ENCODE measurements at regions not wholly inside any gene's neighbourhood (a gene's known extent, or its start where the extent isn't known, plus 50 kb on each side); places are given as distances from the start of the nearest gene placed in this dataset.

DNA sequence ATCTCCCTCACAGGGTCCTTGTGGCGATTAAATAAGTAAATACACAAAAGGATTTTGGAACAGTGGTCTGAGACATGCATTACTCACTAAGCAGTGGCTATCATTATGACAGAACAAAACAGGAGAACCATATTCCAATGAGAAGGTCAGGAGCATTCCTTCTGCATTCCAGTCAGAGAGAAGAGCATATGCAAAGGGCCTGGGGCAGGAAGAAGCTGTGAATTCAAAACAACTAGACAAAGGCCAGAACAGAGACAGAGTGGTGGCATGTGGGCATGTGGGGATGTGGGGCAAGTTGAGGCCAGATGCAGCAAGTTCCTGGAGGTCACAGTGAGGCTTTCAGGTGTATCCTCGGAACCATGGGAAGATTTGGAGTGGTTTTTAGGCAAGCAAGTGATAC lies 70.1 kb upstream of the VRK1 start:
- TF ChIP-seq, protein P1, sequence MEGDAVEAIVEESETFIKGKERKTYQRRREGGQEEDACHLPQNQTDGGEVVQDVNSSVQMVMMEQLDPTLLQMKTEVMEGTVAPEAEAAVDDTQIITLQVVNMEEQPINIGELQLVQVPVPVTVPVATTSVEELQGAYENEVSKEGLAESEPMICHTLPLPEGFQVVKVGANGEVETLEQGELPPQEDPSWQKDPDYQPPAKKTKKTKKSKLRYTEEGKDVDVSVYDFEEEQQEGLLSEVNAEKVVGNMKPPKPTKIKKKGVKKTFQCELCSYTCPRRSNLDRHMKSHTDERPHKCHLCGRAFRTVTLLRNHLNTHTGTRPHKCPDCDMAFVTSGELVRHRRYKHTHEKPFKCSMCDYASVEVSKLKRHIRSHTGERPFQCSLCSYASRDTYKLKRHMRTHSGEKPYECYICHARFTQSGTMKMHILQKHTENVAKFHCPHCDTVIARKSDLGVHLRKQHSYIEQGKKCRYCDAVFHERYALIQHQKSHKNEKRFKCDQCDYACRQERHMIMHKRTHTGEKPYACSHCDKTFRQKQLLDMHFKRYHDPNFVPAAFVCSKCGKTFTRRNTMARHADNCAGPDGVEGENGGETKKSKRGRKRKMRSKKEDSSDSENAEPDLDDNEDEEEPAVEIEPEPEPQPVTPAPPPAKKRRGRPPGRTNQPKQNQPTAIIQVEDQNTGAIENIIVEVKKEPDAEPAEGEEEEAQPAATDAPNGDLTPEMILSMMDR (IDR thresholded peaks at IDR 0.05; ENCODE audit: insufficient read depth, low read depth, low read length), result no peak
- TF ChIP-seq EZH2 (IDR thresholded peaks at IDR 0.05; ENCODE audit: insufficient read depth, low read length), result no peak

Data from astrocyte (in vitro differentiated cells and primary cell).